Ishikawa (cell line): ENCODE measurements at regions not wholly inside any gene's neighbourhood (a gene's known extent, or its start where the extent isn't known, plus 50 kb on each side); places are given as distances from the start of the nearest gene placed in this dataset.

ENCODE experiments used
- CEBPB ChIP-seq: IDR thresholded peaks from 2 replicates; pipeline ENCODE4 v1.6.1; 2012
- MAX ChIP-seq: IDR thresholded peaks from 2 replicates; pipeline ENCODE4 v1.6.1; 2012
- NFIC ChIP-seq: IDR thresholded peaks from 2 replicates; pipeline ENCODE4 v1.6.1; 2012
- REST ChIP-seq: IDR thresholded peaks from 2 replicates; pipeline ENCODE4 v1.6.1; 2012; ENCODE audit warnings: low read depth, mild to moderate bottlenecking
- TCF12 ChIP-seq: IDR thresholded peaks from 2 replicates; pipeline ENCODE4 v1.6.1; 2012; ENCODE audit warnings: low read depth

GRCh38 chrX:16427668-16428067 lies 222.3 kb upstream of the S100G start:
- no peak for TF ChIP-seq REST
- no peak for TF ChIP-seq MAX
- no peak for TF ChIP-seq CEBPB
- no peak for TF ChIP-seq NFIC
- TF ChIP-seq TCF12: no peak
